Activated CD4-positive, alpha-beta T cell treated with anti-CD3 and anti-CD28 coated beads, Interleukin-2, amount 50 U/mL, for 16 hours (primary cell): ENCODE measurements at regions not wholly inside any gene's neighbourhood (a gene's known extent, or its start where the extent isn't known, plus 50 kb on each side); places are given as distances from the start of the nearest gene placed in this dataset.

Source experiments
- DNase-seq: peaks from one replicate; pipeline ENCODE4 v3.0.0-alpha.2; 2020

- DNase-seq, result no peak
Observed at GRCh38 chr9:135240871-135241311, 153.4 kb downstream of the OLFM1 start.

- DNase-seq, result no peak
Observed at GRCh38 chr9:135241381-135242048, 154.0 kb downstream of the OLFM1 start.

- DNase-seq, result no peak
Observed at GRCh38 chr9:135242049-135242396, 154.6 kb downstream of the OLFM1 start.

- no peak for DNase-seq
Observed at GRCh38 chr9:135242406-135242805, 154.9 kb downstream of the OLFM1 start.

GRCh38 chr9:135243201-135244190 lies 156.0 kb downstream of the OLFM1 start:
- DNase-seq, result no peak

- no peak for DNase-seq
Observed at GRCh38 chr9:135244271-135245221, 157.1 kb downstream of the OLFM1 start.

- no peak for DNase-seq
Observed at GRCh38 chr9:135245482-135246247, 158.2 kb downstream of the OLFM1 start.

GRCh38 chr9:135246248-135247205 lies 159.1 kb downstream of the OLFM1 start:
- no peak for DNase-seq

GRCh38 chr9:135247227-135247930 lies 159.9 kb downstream of the OLFM1 start:
- DNase-seq, result no peak

- no peak for DNase-seq
Observed at GRCh38 chr9:135248111-135248510, 160.6 kb downstream of the OLFM1 start.

GRCh38 chr9:135248721-135249120 lies 161.3 kb downstream of the OLFM1 start:
- no peak for DNase-seq

- DNase-seq, result no peak
Observed at GRCh38 chr9:135249191-135249590, 161.7 kb downstream of the OLFM1 start.

- DNase-seq, result no peak
Observed at GRCh38 chr9:135249711-135250110, 162.2 kb downstream of the OLFM1 start.

GRCh38 chr9:135251331-135251761 lies 163.9 kb downstream of the OLFM1 start:
- no peak for DNase-seq

- no peak for DNase-seq
Observed at GRCh38 chr9:135251996-135252760, 164.7 kb downstream of the OLFM1 start.

- no peak for DNase-seq
Observed at GRCh38 chr9:135252980-135253304, 165.5 kb downstream of the OLFM1 start.

GRCh38 chr9:135253305-135254004 lies 166.0 kb downstream of the OLFM1 start:
- DNase-seq, result no peak

- no peak for DNase-seq
Observed at GRCh38 chr9:135254176-135255032, 166.9 kb downstream of the OLFM1 start.
